ENCODE measurements at regions not wholly inside any gene's neighbourhood (a gene's known extent, or its start where the extent isn't known, plus 50 kb on each side); places are given as distances from the start of the nearest gene placed in this dataset.

DNA sequence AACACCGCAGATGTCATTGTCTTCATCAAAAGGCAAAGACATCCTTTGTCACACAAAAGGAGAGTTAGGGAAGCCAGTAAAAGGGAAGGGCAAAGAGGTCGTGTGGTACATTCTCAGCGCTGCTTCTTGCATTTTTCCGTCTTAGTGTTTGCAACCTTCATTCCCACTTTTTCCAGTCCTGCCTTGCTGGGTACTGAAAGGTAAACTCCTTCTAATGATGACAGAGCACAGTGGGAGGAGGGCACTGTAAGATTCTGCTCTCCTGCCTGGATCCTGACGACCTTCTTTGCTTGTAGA lies 424.3 kb upstream of the MEX3C start:
- Mint-ChIP-seq H3K27ac (ENCODE audit: unreplicated experiment) (peak overlapping the region; percentile 28), H3K9me3 (peaks cover 3% of the 10 kb centered on the region), H3K4me3 (peak overlapping the region; percentile 60), H3K36me3 (ENCODE audit: low read depth) (peaks cover 2% of the 10 kb centered on the region), H3K4me1 (peaks cover 22% of the 10 kb centered on the region), H3K27me3 (ENCODE audit: low read depth) (peaks cover 8% of the 10 kb centered on the region)
- TF ChIP-seq, protein P1, sequence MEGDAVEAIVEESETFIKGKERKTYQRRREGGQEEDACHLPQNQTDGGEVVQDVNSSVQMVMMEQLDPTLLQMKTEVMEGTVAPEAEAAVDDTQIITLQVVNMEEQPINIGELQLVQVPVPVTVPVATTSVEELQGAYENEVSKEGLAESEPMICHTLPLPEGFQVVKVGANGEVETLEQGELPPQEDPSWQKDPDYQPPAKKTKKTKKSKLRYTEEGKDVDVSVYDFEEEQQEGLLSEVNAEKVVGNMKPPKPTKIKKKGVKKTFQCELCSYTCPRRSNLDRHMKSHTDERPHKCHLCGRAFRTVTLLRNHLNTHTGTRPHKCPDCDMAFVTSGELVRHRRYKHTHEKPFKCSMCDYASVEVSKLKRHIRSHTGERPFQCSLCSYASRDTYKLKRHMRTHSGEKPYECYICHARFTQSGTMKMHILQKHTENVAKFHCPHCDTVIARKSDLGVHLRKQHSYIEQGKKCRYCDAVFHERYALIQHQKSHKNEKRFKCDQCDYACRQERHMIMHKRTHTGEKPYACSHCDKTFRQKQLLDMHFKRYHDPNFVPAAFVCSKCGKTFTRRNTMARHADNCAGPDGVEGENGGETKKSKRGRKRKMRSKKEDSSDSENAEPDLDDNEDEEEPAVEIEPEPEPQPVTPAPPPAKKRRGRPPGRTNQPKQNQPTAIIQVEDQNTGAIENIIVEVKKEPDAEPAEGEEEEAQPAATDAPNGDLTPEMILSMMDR (conservative IDR thresholded peaks at IDR 0.05): no peak
- DNase-seq (ENCODE audit: low read depth, low spot score): no peak

DNA sequence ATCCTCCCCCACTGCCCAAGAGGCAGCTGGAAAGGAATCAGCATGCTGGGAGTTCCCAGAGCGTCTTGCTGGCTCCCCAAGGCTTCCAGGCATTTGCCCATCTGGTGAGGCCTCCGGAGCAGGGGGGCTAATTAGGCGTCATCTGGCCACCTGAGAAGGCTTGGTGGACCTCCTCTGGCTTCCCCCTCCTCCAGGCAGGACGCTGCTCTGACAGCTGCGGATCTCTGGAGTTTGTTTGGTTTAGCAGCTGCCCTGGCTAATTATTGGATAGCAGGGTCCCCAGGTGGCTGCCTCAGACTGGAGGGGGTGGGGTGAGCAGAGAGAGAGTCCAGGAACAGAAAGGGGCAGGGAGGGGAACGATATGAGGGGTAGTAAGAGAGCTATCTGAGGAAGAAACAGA lies 425.2 kb upstream of the MEX3C start:
- DNase-seq (ENCODE audit: low read depth, low spot score): no peak
- H3K27ac Mint-ChIP-seq (ENCODE audit: unreplicated experiment): no peak overlapping the region
- peaks cover 3% of the 10 kb centered on the region for H3K9me3 Mint-ChIP-seq
- TF ChIP-seq, protein P1 (conservative IDR thresholded peaks at IDR 0.05): no peak
- peaks cover 8% of the 10 kb centered on the region for H3K27me3 Mint-ChIP-seq (ENCODE audit: low read depth)
- peaks cover 22% of the 10 kb centered on the region for H3K4me1 Mint-ChIP-seq
- H3K4me3 Mint-ChIP-seq: no peak overlapping the region
- peaks cover 2% of the 10 kb centered on the region for H3K36me3 Mint-ChIP-seq (ENCODE audit: low read depth)

DNA sequence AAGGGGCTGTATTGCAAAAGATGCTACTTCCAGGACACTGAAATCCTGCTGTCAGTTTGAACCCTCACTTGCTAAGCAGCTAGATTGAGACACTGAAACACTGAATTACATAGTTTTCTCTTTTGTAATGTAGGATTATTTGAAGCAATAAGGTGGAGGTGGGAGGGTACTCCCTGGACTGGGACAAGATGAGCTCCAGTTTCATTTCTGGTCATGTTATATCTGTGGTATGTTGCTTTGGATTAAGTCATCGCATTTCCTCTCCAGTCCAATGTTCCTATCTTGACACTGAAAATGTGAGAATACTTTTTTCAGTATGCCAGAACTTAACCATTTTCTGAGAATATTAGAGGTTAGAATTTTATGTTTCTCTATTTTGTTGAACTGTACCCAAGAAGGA lies 426.2 kb upstream of the MEX3C start:
- TF ChIP-seq, protein P1 (conservative IDR thresholded peaks at IDR 0.05): no peak
- no peak for DNase-seq (ENCODE audit: low read depth, low spot score)
- Mint-ChIP-seq H3K4me1 (peaks cover 22% of the 10 kb centered on the region), H3K27me3 (ENCODE audit: low read depth) (peaks cover 8% of the 10 kb centered on the region), H3K27ac (ENCODE audit: unreplicated experiment) (no peak overlapping the region), H3K4me3 (no peak overlapping the region), H3K9me3 (peaks cover 3% of the 10 kb centered on the region), H3K36me3 (ENCODE audit: low read depth) (peaks cover 2% of the 10 kb centered on the region)

DNA sequence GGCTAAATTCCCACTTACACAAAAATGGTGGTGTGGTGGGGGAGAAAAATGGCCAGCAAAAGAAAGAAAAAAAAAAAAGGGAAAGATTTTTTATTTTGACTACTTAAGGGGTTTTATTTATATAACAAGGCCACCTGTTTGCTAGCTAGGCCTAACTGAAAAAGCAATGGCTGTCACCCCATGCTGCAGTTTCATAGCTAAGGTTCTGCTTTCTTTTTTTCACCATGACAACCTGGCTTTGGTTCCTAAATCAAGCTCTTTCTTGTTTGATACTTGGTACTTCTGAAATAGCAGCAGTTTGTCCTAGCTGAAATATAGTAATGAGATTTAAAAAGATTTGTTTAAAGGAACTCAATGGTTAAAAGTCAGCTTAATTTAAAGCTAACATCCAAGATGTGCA lies 433.2 kb upstream of the MEX3C start:
- H3K4me1 Mint-ChIP-seq: no peaks in the 10 kb centered on the region
- H3K27ac Mint-ChIP-seq (ENCODE audit: unreplicated experiment): no peak overlapping the region
- no peak overlapping the region for H3K4me3 Mint-ChIP-seq
- no peak for DNase-seq (ENCODE audit: low read depth, low spot score)
- H3K9me3 Mint-ChIP-seq: peaks cover 9% of the 10 kb centered on the region
- H3K36me3 Mint-ChIP-seq (ENCODE audit: low read depth): peaks cover 9% of the 10 kb centered on the region
- TF ChIP-seq, protein P1 (conservative IDR thresholded peaks at IDR 0.05): no peak
- no peaks in the 10 kb centered on the region for H3K27me3 Mint-ChIP-seq (ENCODE audit: low read depth)

DNA sequence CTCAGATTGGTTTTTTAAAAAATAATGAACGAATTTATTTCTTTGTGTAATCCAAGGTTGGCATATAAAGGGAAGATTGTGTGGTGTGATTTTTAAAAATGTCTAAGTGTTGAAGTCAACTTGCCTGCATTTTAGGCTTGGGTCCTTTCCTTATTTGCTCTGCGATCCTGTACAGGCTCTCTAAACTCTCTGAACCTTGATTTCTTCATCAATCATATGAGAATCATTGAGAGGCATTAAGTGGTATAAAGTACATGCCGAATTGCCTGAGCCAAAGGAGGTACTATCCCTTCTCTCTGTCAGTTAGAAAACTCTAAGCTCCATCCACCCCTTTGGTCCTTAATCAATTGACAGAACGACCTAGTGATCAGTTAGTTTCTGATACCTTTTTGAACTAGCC lies 440.4 kb upstream of the MEX3C start:
- Mint-ChIP-seq H3K4me3 (no peak overlapping the region), H3K36me3 (ENCODE audit: low read depth) (peaks cover 11% of the 10 kb centered on the region), H3K9me3 (peaks cover 13% of the 10 kb centered on the region)

More for the DNA sequence above, 440.4 kb upstream of the MEX3C start:
- no peaks in the 10 kb centered on the region for H3K27me3 Mint-ChIP-seq (ENCODE audit: low read depth)
- DNase-seq (ENCODE audit: low read depth, low spot score): no peak
- H3K27ac Mint-ChIP-seq (ENCODE audit: unreplicated experiment): no peak overlapping the region
- no peaks in the 10 kb centered on the region for H3K4me1 Mint-ChIP-seq
- TF ChIP-seq, protein P1 (conservative IDR thresholded peaks at IDR 0.05): no peak
